Trophoblast cell (in vitro differentiated cells and primary cell): ENCODE measurements at regions not wholly inside any gene's neighbourhood (a gene's known extent, or its start where the extent isn't known, plus 50 kb on each side); places are given as distances from the start of the nearest gene placed in this dataset.
A peak's percentile ranks its signal among the peaks of the same experiment; 100 is the strongest.

Experiments used
- DNase-seq, 2 donors: peaks; one replicate each; pipeline ENCODE4 v3.0.0-alpha.2; 2016
- H2AFZ ChIP-seq: 2 replicates; pipeline ENCODE4 v1.6.1; 2013; ENCODE audit warnings: low read length, moderate library complexity, mild to moderate bottlenecking; ENCODE audit not compliant: insufficient read depth, poor library complexity
- H2AK5ac ChIP-seq: 2 replicates; pipeline ENCODE4 v1.6.1; 2013; ENCODE audit warnings: mild to moderate bottlenecking, low read length
- H2BK120ac ChIP-seq: 2 replicates; pipeline ENCODE4 v1.6.1; 2013; ENCODE audit warnings: low read length, mild to moderate bottlenecking, moderate library complexity; ENCODE audit not compliant: insufficient read depth, poor library complexity
- H2BK12ac ChIP-seq: 2 replicates; pipeline ENCODE4 v1.6.1; 2013; ENCODE audit warnings: mild to moderate bottlenecking, low read length, moderate library complexity
- H2BK5ac ChIP-seq: 2 replicates; pipeline ENCODE4 v1.6.1; 2013; ENCODE audit warnings: low read length, low read depth, moderate library complexity, mild to moderate bottlenecking; ENCODE audit not compliant: poor library complexity
- H3K14ac ChIP-seq: 2 replicates; pipeline ENCODE4 v1.6.1; 2013; ENCODE audit warnings: mild to moderate bottlenecking, low read length
- H3K18ac ChIP-seq: 2 replicates; pipeline ENCODE4 v1.6.1; 2013; ENCODE audit warnings: mild to moderate bottlenecking, low read length
- H3K23ac ChIP-seq: 2 replicates; pipeline ENCODE4 v1.6.1; 2013; ENCODE audit warnings: low read length
- H3K27ac ChIP-seq: 2 replicates; pipeline ENCODE4 v1.5.1; 2013; ENCODE audit warnings: low read depth, mild to moderate bottlenecking, inconsistent platforms, low read length, moderate library complexity
- H3K27me3 ChIP-seq: 2 replicates; pipeline ENCODE4 v1.6.1; 2013; ENCODE audit warnings: inconsistent platforms, mild to moderate bottlenecking, low read length, moderate library complexity; ENCODE audit not compliant: insufficient read depth
- H3K36me3 ChIP-seq, 2 experiments: 1 replicate in 1 of 2; 2 replicates in 1 of 2; pipeline ENCODE4 v1.6.1; 2013; ENCODE audit warnings: low read length in 2 of 2, mild to moderate bottlenecking in 2 of 2, moderate library complexity in 1 of 2; ENCODE audit not compliant: insufficient read depth in 2 of 2, control insufficient read depth in 1 of 2
- H3K4ac ChIP-seq: 2 replicates; pipeline ENCODE4 v1.6.1; 2013; ENCODE audit warnings: low read depth, mild to moderate bottlenecking, low read length, moderate library complexity
- H3K4me1 ChIP-seq, 2 experiments: 1 replicate in 1 of 2; 2 replicates in 1 of 2; pipeline ENCODE4 v1.6.1; 2013; ENCODE audit warnings: low read length in 2 of 2, mild to moderate bottlenecking in 2 of 2, moderate library complexity in 1 of 2; ENCODE audit not compliant: insufficient read depth in 2 of 2, control insufficient read depth in 1 of 2
- H3K4me2 ChIP-seq: 2 replicates; pipeline ENCODE4 v1.6.1; 2013; ENCODE audit warnings: inconsistent platforms, mild to moderate bottlenecking, low read length, moderate library complexity
- H3K4me3 ChIP-seq: 2 replicates; pipeline ENCODE4 v1.5.1; 2013; ENCODE audit warnings: mild to moderate bottlenecking, low read depth, low read length, inconsistent platforms
- H3K79me1 ChIP-seq: one replicate; pipeline ENCODE4 v1.6.1; 2013; ENCODE audit warnings: low read length
- H3K79me2 ChIP-seq: 2 replicates; pipeline ENCODE4 v1.6.1; 2013; ENCODE audit warnings: low read length, mild to moderate bottlenecking; ENCODE audit not compliant: control insufficient read depth, insufficient read depth, poor library complexity
- H3K9ac ChIP-seq: 2 replicates; pipeline ENCODE4 v1.6.1; 2013; ENCODE audit warnings: mild to moderate bottlenecking, low read length
- H3K9me3 ChIP-seq: 2 replicates; pipeline ENCODE4 v1.6.1; 2013; ENCODE audit warnings: low read depth, mild to moderate bottlenecking, control low read depth, inconsistent platforms, low read length; ENCODE audit not compliant: insufficient read depth
- H4K12ac ChIP-seq: 2 replicates; pipeline ENCODE4 v1.6.1; 2013; ENCODE audit warnings: low read depth, mild to moderate bottlenecking, low read length, moderate library complexity
- H4K8ac ChIP-seq: 2 replicates; pipeline ENCODE4 v1.6.1; 2013; ENCODE audit warnings: low read depth, mild to moderate bottlenecking, low read length, moderate library complexity
- H4K91ac ChIP-seq: one replicate; pipeline ENCODE4 v1.6.1; 2013; ENCODE audit warnings: low read depth, mild to moderate bottlenecking, low read length, moderate library complexity
- WGBS: extraction: QIAGEN DNeasy Blood & Tissue Kit; methylation state at CpG from one replicate; pipeline ENCODE4 v1.1.7; 2013; ENCODE audit warnings: missing lambda C conversion rate; ENCODE audit not compliant: insufficient read length, insufficient coverage; ENCODE audit errors: extremely low coverage; 5-methylcytosine and 5-hydroxymethylcytosine counted together

- Histone ChIP-seq H3K4me2 (no peak overlapping the region), H3K4ac (no peak overlapping the region), H3K79me2 (no peaks in the 10 kb centered on the region), H3K79me1 (no peaks in the 10 kb centered on the region), H3K14ac (no peak overlapping the region), H3K27me3 (no peaks in the 10 kb centered on the region), H2BK5ac (no peak overlapping the region), H4K8ac (no peak overlapping the region), H2AFZ (no peak overlapping the region), H3K9ac (no peak overlapping the region), H3K9me3 (no peaks in the 10 kb centered on the region), H2BK12ac (no peak overlapping the region), H4K91ac (no peak overlapping the region), H3K4me3 (no peak overlapping the region), H2AK5ac (no peak overlapping the region), H3K18ac (no peak overlapping the region), H4K12ac (no peak overlapping the region), H2BK120ac (no peak overlapping the region), H3K27ac (no peak overlapping the region), H3K4me1 (no peaks in the 10 kb centered on the region), H3K36me3 (no peaks in the 10 kb centered on the region), H3K23ac (no peak overlapping the region)
- no CpG with 5 or more reads among the region's 12 CpGs for WGBS
- DNase-seq, result peak; percentile 19 to 49
Measured at GRCh38 chr19:30784850-30785457, 412.8 kb downstream of the ZNF536 start.

GRCh38 chr19:30783936-30784335 lies 411.8 kb downstream of the ZNF536 start:
- Histone ChIP-seq H4K12ac (no peak overlapping the region), H3K27me3 (no peaks in the 10 kb centered on the region), H2BK12ac (no peak overlapping the region), H3K4me2 (no peak overlapping the region), H3K4ac (no peak overlapping the region), H3K9me3 (no peaks in the 10 kb centered on the region), H4K91ac (no peak overlapping the region), H3K79me1 (no peaks in the 10 kb centered on the region), H3K18ac (no peak overlapping the region), H2BK5ac (no peak overlapping the region), H3K36me3 (no peaks in the 10 kb centered on the region), H3K14ac (no peak overlapping the region), H4K8ac (no peak overlapping the region), H3K9ac (no peak overlapping the region), H2AK5ac (no peak overlapping the region), H3K23ac (no peak overlapping the region), H2AFZ (no peak overlapping the region), H2BK120ac (no peak overlapping the region), H3K27ac (no peak overlapping the region), H3K4me3 (no peak overlapping the region), H3K4me1 (no peaks in the 10 kb centered on the region), H3K79me2 (no peaks in the 10 kb centered on the region)
- WGBS, result no CpG with 5 or more reads among the region's 9 CpGs
- DNase-seq, result no peak

- Histone ChIP-seq H3K36me3 (no peaks in the 10 kb centered on the region), H3K79me1 (no peaks in the 10 kb centered on the region), H2AFZ (no peak overlapping the region), H2AK5ac (no peak overlapping the region), H3K4me2 (no peak overlapping the region), H3K4me3 (no peak overlapping the region), H3K79me2 (no peaks in the 10 kb centered on the region), H4K91ac (no peak overlapping the region), H2BK12ac (no peak overlapping the region), H3K27ac (no peak overlapping the region), H3K18ac (no peak overlapping the region), H3K4me1 (no peaks in the 10 kb centered on the region), H4K8ac (no peak overlapping the region), H2BK120ac (no peak overlapping the region), H3K9ac (no peak overlapping the region), H3K4ac (no peak overlapping the region), H3K9me3 (no peaks in the 10 kb centered on the region), H3K27me3 (no peaks in the 10 kb centered on the region), H2BK5ac (no peak overlapping the region), H3K23ac (no peak overlapping the region), H4K12ac (no peak overlapping the region), H3K14ac (no peak overlapping the region)
- no CpG with 5 or more reads among the region's 3 CpGs for WGBS
- no peak for DNase-seq
Measured at GRCh38 chr19:30783212-30783611, 411.0 kb downstream of the ZNF536 start.

- no peak overlapping the region for H4K91ac ChIP-seq
- H4K8ac ChIP-seq, result no peak overlapping the region
- DNase-seq, result no peak
- no peaks in the 10 kb centered on the region for H3K36me3 ChIP-seq
- no peak overlapping the region for H2BK120ac ChIP-seq
- no peak overlapping the region for H3K9ac ChIP-seq
- no peak overlapping the region for H3K23ac ChIP-seq
- no peak overlapping the region for H2BK5ac ChIP-seq
- no CpG with 5 or more reads among the region's 10 CpGs for WGBS
- no peak overlapping the region for H3K4ac ChIP-seq
- no peak overlapping the region for H3K18ac ChIP-seq
- H2BK12ac ChIP-seq, result no peak overlapping the region
- no peak overlapping the region for H3K4me2 ChIP-seq
- no peak overlapping the region for H4K12ac ChIP-seq
- no peaks in the 10 kb centered on the region for H3K27me3 ChIP-seq
- H3K4me3 ChIP-seq, result no peak overlapping the region
- H3K79me2 ChIP-seq, result no peaks in the 10 kb centered on the region
- no peak overlapping the region for H3K14ac ChIP-seq
- no peak overlapping the region for H2AK5ac ChIP-seq
- H3K79me1 ChIP-seq, result no peaks in the 10 kb centered on the region
- no peak overlapping the region for H3K27ac ChIP-seq
- no peak overlapping the region for H2AFZ ChIP-seq
- H3K4me1 ChIP-seq, result no peaks in the 10 kb centered on the region
- no peaks in the 10 kb centered on the region for H3K9me3 ChIP-seq
Measured at GRCh38 chr19:30781519-30781918, 409.3 kb downstream of the ZNF536 start.
